OCI-LY1 (cell line): ENCODE measurements at regions not wholly inside any gene's neighbourhood (a gene's known extent, or its start where the extent isn't known, plus 50 kb on each side); places are given as distances from the start of the nearest gene placed in this dataset.

ENCODE experiments used
- H2AFZ ChIP-seq: fragments of 200-600 bp; sonication (generic), shearing (Covaris generic); 2 replicates; pipeline ENCODE4 v1.6.0; 2014; ENCODE audit warnings: antibody characterized with exemption, mild to moderate bottlenecking, low read length
- H3F3A ChIP-seq: fragments of 200-600 bp; sonication (generic), shearing (Covaris generic); 2 replicates; pipeline ENCODE4 v1.6.0; 2014; ENCODE audit warnings: mild to moderate bottlenecking, antibody characterized with exemption, low read length, moderate library complexity; ENCODE audit not compliant: insufficient read depth
- H3K27ac ChIP-seq: fragments of 200-600 bp; sonication (generic); 2 replicates; pipeline ENCODE4 v1.5.1; 2014; ENCODE audit warnings: low read length, mixed run types, mild to moderate bottlenecking, low read depth; ENCODE audit not compliant: poor library complexity, severe bottlenecking
- H3K27me3 ChIP-seq: fragments of 200-600 bp; sonication (generic); 2 replicates; pipeline ENCODE4 v1.6.0; 2014; ENCODE audit warnings: antibody characterized with exemption, mild to moderate bottlenecking, low read length, moderate library complexity; ENCODE audit not compliant: insufficient read depth
- H3K36me3 ChIP-seq: fragments of 200-600 bp; sonication (generic); 2 replicates; pipeline ENCODE4 v1.6.1; 2014; ENCODE audit warnings: mild to moderate bottlenecking, antibody characterized with exemption, low read length, moderate library complexity, mixed read lengths; ENCODE audit not compliant: insufficient read depth
- H3K4me1 ChIP-seq: fragments of 200-600 bp; sonication (generic); 2 replicates; pipeline ENCODE4 v1.5.1; 2014; ENCODE audit warnings: mild to moderate bottlenecking, low read length, moderate library complexity; ENCODE audit not compliant: insufficient read depth, severe bottlenecking
- H3K4me2 ChIP-seq: fragments of 200-600 bp; sonication (generic), shearing (Covaris generic); 2 replicates; pipeline ENCODE4 v1.6.1; 2014; ENCODE audit warnings: low read length
- H3K4me3 ChIP-seq: fragments of 200-600 bp; sonication (generic); 2 replicates; pipeline ENCODE4 v1.5.1; 2014; ENCODE audit warnings: low read length, low read depth, mild to moderate bottlenecking, mixed read lengths; ENCODE audit not compliant: poor library complexity, severe bottlenecking
- H3K79me2 ChIP-seq: fragments of 200-600 bp; shearing (Covaris generic); 2 replicates; pipeline ENCODE4 v1.6.1; 2016; ENCODE audit warnings: mixed run types, low read length, mixed read lengths; ENCODE audit not compliant: insufficient read depth
- H3K9ac ChIP-seq: fragments of 200-600 bp; sonication (generic), shearing (Covaris generic); 2 replicates; pipeline ENCODE4 v1.6.1; 2014; ENCODE audit warnings: mild to moderate bottlenecking, low read length, mixed read lengths
- H3K9me2 ChIP-seq: fragments of 200-600 bp; sonication (generic), shearing (Covaris generic); 2 replicates; pipeline ENCODE4 v1.6.1; 2014; ENCODE audit warnings: low read depth, mild to moderate bottlenecking, low read length, mixed read lengths
- H3K9me3 ChIP-seq: fragments of 200-600 bp; shearing (Covaris generic); 2 replicates; pipeline ENCODE4 v1.6.1; 2014; ENCODE audit warnings: low read length, mixed read lengths
- H4K20me1 ChIP-seq: fragments of 200-600 bp; sonication (generic), shearing (Covaris generic); 2 replicates; pipeline ENCODE4 v1.6.0; 2016; ENCODE audit warnings: mild to moderate bottlenecking, low read length; ENCODE audit not compliant: insufficient read depth
- EZH2 ChIP-seq: fragments of 200-600 bp; sonication (generic), shearing (Covaris generic); IDR thresholded peaks from 2 replicates; pipeline ENCODE4 v1.8.0; 2017; ENCODE audit warnings: borderline replicate concordance, mixed run types, mild to moderate bottlenecking, antibody characterized with exemption, low read length, moderate library complexity, mixed read lengths
- TF ChIP-seq, protein P1 (sequence below): fragments of 200-600 bp; sonication (generic), shearing (Covaris generic); IDR thresholded peaks from 2 replicates; pipeline ENCODE4 v1.5.1; 2017; ENCODE audit warnings: mild to moderate bottlenecking, antibody characterized with exemption, low read length, moderate library complexity, mixed read lengths

DNA sequence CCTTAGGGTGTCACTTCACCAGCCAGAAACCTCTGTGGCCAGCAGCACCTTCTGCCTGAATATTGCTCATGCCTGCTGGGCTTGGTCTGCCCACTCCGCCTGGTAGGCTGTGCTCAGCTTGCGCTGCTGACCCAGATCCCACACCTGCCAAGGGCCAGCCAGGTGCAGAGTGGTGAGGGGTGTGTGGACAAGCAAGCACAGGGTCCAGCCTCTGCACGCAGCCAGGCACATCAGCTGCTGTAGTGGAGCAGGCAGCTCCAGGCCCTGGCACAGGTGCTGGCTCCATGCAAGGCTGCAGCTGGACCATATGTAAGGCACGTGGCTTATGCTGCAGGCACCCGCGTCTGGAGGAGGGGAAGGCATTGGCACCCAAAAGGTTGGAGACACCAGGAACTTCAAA, 567.4 kb downstream of the INHBA start:
- Histone ChIP-seq H3K4me2 (no peak overlapping the region), H4K20me1 (no peaks in the 10 kb centered on the region), H3K4me1 (peaks cover 19% of the 10 kb centered on the region), H3K27ac (no peak overlapping the region), H3K9me2 (no peaks in the 10 kb centered on the region), H2AFZ (no peak overlapping the region), H3F3A (no peaks in the 10 kb centered on the region), H3K79me2 (no peaks in the 10 kb centered on the region), H3K9ac (no peak overlapping the region), H3K4me3 (no peak overlapping the region), H3K27me3 (no peaks in the 10 kb centered on the region), H3K36me3 (no peaks in the 10 kb centered on the region), H3K9me3 (no peaks in the 10 kb centered on the region)
- no peak for TF ChIP-seq EZH2
- TF ChIP-seq, protein P1, sequence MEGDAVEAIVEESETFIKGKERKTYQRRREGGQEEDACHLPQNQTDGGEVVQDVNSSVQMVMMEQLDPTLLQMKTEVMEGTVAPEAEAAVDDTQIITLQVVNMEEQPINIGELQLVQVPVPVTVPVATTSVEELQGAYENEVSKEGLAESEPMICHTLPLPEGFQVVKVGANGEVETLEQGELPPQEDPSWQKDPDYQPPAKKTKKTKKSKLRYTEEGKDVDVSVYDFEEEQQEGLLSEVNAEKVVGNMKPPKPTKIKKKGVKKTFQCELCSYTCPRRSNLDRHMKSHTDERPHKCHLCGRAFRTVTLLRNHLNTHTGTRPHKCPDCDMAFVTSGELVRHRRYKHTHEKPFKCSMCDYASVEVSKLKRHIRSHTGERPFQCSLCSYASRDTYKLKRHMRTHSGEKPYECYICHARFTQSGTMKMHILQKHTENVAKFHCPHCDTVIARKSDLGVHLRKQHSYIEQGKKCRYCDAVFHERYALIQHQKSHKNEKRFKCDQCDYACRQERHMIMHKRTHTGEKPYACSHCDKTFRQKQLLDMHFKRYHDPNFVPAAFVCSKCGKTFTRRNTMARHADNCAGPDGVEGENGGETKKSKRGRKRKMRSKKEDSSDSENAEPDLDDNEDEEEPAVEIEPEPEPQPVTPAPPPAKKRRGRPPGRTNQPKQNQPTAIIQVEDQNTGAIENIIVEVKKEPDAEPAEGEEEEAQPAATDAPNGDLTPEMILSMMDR, result no peak

DNA sequence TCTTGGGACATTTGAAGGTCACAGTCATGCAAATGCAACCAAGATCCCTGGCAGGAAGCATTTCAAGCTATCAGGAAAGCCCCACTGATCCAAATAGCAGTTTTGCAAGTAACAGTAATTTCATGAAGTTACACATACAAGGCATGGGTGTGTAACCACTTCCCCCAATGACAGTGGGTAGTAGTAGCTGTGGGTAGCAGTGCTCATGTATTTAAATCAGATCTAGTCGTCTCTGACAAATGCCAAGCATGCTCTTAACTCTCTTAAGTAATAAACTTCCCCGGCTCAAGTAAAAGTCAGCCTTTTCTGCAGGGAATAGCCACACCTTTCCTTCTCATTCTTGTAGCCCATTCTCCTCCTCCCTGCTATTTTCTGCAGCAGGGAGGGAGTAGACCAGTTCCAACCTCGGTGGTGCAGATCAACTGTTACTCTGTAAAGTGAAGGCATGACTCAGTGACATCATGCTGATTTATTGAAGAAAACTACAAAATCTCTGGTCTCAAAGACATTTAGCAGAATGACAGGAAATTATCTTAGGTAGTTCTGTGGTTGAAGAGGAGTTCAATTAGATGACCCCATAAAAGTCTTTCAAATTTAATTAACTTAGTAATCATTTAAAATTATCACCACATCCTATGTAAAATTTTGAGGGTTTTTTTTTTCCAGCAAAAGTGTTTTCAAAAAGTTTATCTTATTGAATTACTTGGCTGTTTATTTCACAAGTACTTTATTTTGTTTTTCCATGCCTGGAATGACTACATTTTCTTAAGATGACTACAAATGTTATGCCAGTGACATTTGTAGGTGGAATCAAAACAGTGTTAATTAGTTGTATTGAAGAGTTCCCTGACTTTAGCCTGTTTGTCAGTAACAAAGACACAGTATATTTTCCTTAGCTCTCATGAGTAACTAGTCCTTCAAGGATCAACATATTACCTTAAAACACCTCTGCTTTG, 568.3 kb downstream of the INHBA start:
- TF ChIP-seq, protein P1, result no peak
- no peak for TF ChIP-seq EZH2
- Histone ChIP-seq H4K20me1 (no peaks in the 10 kb centered on the region), H3K4me3 (no peak overlapping the region), H3F3A (no peaks in the 10 kb centered on the region), H3K4me1 (peaks cover 19% of the 10 kb centered on the region), H3K9me3 (no peaks in the 10 kb centered on the region), H3K9me2 (no peaks in the 10 kb centered on the region), H2AFZ (no peak overlapping the region), H3K27ac (peak overlapping the region; percentile 25), H3K27me3 (no peaks in the 10 kb centered on the region), H3K36me3 (no peaks in the 10 kb centered on the region), H3K79me2 (no peaks in the 10 kb centered on the region), H3K4me2 (no peak overlapping the region; the same call in 1 of the 2 replicates), H3K9ac (no peak overlapping the region)

DNA sequence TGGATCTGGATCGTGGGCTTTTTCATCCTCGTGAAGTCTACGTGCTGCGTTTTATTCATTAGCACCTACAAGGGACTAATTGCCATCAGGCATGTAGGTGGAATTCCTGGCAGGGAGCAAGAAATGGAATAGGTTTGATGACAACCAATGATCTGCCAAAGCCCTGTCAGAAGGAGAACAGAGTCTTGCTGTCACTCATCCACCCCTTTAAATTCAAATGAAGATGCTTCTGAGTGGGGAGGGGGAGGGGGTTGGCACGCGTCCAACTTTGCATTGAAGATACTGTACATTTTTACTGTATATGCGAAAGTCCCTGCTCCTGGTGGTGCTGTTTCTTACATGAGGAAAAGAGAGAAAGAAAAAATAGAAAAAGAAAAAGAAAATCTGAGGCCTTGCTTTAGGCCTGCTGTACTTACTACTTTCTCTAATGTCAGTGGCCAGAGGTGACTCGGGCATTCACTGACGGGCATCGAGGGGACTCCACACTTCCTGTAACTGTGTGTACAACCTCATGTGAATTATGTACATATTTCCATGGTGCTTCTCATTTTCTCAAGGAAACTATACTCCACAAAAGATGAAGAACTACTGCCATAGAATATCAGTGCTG, 569.1 kb downstream of the INHBA start:
- no peaks in the 10 kb centered on the region for H3K36me3 ChIP-seq
- no peaks in the 10 kb centered on the region for H3F3A ChIP-seq
- TF ChIP-seq, protein P1, result no peak
- no peak for TF ChIP-seq EZH2
- no peaks in the 10 kb centered on the region for H3K9me2 ChIP-seq
- H2AFZ ChIP-seq, result no peak overlapping the region
- H3K9ac ChIP-seq, result no peak overlapping the region
- H3K27me3 ChIP-seq, result no peaks in the 10 kb centered on the region
- H3K27ac ChIP-seq, result peak overlapping the region; percentile 25
- H3K9me3 ChIP-seq, result no peaks in the 10 kb centered on the region
- H3K4me1 ChIP-seq, result peaks cover 19% of the 10 kb centered on the region
- no peak overlapping the region; the same call in 1 of the 2 replicates for H3K4me2 ChIP-seq
- H3K4me3 ChIP-seq, result no peak overlapping the region
- H3K79me2 ChIP-seq, result no peaks in the 10 kb centered on the region
- H4K20me1 ChIP-seq, result no peaks in the 10 kb centered on the region
